HG03442 (cell line): ENCODE measurements at regions not wholly inside any gene's neighbourhood (a gene's known extent, or its start where the extent isn't known, plus 50 kb on each side); places are given as distances from the start of the nearest gene placed in this dataset.
"Not testable (repeated sequence)": the region's sequence is repeated elsewhere in the genome, so short reads cannot be mapped to it uniquely, and the experiment has no call there.

Experiments used
- ATAC-seq: cut with Tn5 transposase; IDR thresholded peaks from one replicate; pipeline ENCODE4 v1.9.1; 2021; ENCODE audit warnings: mild to moderate bottlenecking, moderate library complexity; ENCODE audit not compliant: unreplicated experiment

DNA sequence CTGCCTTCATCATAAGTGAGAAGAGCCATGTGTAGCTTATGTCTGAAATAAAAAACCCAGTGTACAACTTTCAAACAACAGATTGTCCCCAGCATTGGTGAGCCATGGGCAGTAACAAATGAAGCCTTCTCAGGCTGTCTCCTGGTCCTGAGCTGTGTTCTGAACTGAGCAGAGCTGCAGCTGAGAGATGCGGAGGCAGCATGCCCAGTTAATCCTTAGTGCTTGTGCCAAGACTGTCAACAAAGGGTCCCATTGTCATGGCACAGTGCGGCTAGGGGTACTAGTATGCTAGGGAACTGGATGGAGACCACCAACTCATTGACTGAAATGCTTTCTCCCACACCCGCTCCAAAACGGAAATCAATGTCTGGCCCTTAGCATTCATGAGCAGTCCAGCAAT, 154.3 kb downstream of the RMST start:
- ATAC-seq, result no peak

DNA sequence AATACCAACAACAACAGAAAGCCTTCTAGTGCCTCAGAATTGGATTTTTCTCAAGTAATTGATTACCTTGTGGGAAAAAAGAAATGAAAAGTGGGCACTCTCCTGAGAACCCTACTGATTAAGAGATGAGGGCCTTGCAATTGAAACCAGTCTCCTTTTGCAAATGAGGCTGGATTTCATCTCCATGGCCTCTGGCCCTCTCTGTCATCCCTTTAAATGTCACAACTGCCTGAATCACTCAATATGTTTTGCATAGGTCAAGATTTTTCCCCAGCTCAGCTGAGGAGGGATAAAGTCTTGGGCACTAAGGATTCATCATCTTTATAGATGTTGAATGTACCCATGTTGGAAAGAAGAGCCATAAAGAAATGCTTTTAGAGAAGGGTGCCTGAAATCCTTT, 166.4 kb downstream of the RMST start:
- ATAC-seq, result no peak

DNA sequence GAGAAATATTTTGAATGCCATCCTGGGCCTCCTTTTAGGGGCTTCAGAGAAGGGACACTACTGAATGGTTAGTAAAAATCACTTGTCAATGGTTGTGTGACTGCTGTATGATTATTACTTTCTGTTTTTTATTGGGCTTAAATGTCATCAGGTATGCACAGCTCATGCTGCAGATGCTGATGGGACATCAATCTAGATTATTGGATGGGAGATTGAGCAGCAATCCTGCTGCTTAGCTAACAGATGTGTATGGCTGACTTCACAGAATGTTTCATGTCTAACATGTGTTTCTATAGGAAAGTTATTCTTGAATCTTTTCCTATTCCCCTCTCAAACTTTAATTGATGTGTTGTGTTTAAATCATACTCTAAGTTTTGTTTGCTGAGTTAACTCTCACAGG, 166.8 kb downstream of the RMST start:
- no peak for ATAC-seq

DNA sequence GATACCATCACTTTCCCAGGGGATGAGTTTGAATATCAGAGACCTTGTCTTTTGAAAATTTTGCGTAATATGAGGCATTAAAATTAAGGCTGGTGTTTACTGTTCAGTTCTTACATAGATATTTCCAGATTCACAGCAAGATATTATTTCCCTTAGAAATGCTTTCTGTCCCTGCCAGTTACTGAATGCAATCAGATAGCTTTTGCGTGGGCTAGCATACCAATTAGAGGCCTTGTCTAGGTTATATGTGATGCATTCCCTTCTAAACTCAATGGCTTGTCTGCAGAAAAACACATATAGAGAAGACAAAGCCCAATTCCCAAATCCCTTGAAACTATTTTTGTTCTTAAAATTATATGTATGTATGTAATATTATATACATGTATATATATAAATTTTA, 167.8 kb downstream of the RMST start:
- ATAC-seq, result no peak

DNA sequence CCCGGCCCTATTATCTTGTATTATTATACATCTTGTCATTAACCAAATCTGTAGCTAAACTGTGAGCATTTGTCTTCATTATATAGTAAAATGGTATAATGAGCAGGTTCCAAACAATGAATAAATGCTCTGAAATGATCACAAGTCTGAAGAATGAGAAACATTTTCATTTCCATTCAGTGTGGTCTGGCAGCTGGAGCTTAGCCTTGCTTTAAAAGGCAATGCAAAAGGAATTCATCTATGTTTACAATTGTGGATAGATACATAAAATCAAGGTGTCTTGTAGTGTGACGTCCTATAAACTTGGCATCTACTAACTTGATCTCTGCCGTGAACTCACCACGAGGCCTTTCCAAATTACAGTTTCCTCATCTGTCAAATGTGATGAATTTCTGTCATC, 168.3 kb downstream of the RMST start:
- ATAC-seq, result no peak

DNA sequence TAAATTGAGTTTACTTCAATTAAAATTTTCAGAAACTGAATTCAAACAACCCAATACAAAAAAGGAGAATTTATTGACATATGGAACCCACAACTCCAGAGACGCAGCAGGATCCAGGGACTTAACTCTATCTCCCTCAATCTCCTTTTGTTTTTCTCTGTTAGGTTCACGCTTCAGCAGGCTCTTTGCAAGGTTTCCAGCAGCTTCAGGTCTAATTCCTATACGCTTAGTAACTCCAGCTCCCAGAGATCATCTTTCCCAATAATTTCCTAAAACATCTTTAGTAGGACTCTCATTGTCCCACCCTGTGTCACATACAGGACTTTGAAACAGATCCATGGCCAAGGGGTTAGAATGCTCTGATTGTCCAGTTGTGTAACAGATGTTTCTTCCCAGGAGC, 175.2 kb downstream of the RMST start:
- no peak for ATAC-seq

DNA sequence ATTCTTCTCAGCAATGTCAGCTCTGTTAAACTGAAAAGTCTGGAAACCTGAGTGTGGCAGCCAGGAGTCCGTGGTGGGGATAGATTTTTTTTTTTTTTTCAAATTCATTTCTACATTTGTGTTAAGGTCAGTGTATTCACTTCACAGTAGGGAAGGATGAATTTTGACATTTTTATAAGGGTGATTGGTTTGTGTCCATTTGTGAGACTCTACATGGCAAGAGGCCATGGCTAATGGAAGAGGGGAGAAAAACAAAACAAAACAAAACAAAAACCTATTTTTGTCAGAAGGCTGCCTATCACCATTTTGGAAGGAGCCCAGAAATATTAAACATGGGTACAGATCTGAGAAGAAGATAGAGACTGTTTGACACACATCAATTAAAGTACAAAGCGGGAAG, 176.1 kb downstream of the RMST start:
- no peak for ATAC-seq

DNA sequence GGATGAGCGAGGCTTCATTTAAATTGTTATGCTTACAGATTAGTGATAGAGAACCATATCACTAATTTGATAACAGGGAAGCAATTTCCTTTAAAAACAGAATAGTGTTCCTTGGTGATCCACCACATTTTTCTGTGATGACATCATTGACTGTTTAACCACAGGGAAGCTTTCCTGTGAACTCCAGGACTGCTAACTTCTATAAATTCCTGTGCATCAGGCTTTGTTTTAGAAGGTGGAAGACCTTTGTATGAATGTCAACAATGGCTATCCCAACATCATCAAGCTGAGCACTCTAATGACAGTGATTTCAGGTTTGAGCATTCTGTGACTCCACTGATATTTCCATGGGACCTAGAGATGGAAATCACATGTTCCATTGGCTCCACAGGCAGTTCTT, 177.1 kb downstream of the RMST start:
- ATAC-seq, result no peak

DNA sequence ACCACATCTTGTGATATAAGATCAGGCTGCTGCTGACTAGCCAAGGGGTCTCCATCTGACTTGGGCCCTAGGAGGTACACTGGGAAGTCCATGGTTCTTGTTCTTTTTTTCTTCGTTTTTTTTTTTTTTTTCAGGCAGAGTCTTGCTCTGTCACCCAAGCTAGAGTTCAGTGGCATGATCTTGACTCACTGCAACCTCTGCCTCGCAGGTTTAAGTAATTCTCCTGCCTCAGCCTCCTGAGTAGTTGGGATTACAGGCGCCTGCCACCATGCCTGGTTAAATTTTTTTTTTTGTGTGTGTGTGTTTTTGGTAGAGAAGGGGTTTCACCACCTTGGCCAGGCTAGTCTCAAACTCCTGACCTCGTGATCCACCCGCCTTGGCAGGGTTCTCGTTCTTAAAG, 178.2 kb downstream of the RMST start:
- no peak for ATAC-seq

DNA sequence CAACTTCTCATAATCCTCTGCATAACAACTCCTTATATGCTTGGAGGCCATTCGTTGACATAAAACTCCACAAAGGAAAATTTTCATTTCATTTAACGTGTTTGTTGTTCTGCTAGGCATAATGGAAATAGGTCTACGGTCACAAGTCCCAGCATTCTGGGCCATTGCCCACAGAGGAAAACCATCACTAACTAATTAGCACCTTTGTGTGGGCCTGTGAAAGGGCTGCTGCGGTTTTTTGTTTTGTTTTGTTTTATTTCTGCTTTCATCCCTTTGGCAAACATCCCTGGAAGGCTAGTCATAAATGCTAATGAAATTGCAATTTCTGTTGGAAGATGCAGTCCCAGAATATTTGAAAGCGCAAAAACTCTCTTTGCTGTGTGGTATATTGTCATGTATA, 180.3 kb downstream of the RMST start:
- no peak for ATAC-seq

DNA sequence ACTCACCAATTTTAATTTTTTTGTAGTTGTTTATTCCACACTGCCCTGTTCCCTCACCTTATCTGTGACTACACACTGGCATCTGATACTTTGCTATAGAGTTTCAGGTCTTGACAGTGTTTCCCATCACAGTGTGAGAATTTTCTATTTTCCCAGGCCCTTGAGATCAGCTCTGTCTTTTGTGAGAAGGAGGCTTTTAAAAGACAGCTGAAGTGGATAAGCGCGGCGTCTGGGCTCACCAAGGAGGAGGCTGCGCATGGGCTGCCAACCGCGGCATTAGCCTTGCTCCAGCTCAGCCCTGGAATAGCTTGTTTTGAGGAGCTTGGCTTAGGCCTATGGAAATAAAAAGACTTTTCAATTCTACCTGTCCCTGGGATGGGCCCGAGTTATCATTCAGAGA, 181.3 kb downstream of the RMST start:
- no peak for ATAC-seq

DNA sequence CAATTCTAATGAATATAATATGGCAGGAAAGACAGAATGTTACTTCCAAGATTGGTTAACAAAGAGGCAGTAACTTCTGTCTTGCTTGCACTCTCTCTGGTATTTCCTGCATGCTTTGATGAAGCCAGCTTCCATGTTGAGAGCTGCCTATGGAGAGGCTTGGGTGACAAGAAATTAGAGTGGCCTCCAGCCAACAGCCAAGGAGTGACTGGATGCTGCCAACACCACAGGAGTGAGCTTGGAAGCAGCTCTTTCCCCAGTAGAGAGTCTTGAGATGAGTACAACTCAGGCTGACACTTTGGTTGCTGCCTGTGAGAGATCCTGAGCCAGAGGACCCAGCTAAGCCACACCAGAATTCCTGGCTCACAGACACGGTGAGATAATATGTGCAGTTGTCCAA, 183.1 kb downstream of the RMST start:
- no peak for ATAC-seq

DNA sequence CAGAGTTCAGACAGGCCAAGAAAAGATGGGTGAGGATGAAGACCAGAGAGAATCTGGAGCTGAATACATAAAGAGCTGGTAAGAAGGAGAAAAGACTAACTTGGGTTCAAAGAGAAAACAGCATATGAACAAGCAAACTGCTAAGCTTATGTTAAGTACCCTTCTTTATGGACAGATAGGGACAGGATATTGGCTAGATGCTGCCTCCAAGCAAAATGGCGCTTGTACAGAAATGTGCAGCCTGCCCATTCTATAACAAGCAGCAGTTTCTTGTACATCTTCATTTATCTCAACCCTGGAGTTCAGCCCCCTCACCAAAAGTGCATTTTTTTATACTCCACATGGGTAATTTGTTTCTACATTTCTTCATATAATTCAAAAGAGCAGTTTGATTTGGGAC, 184.5 kb downstream of the RMST start:
- no peak for ATAC-seq

DNA sequence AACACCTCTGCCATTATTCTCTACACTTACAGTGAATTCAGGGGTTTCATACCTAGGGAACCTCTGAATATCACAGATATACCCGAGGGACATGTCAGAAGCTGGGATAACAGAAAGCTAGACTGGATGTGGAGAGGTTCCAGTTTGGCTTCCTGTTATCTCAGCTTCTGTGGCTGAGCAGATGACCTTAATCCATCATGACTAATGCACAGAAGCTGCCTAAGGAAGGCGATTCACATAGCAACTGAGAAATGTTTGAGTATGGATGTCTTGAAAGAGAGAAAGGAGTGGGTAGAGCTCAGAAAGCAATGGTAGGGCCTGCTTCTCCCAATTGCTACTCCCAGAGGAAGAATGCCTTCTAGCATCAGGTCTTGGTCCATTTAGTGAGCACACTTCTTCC, 187.6 kb downstream of the RMST start:
- no peak for ATAC-seq

DNA sequence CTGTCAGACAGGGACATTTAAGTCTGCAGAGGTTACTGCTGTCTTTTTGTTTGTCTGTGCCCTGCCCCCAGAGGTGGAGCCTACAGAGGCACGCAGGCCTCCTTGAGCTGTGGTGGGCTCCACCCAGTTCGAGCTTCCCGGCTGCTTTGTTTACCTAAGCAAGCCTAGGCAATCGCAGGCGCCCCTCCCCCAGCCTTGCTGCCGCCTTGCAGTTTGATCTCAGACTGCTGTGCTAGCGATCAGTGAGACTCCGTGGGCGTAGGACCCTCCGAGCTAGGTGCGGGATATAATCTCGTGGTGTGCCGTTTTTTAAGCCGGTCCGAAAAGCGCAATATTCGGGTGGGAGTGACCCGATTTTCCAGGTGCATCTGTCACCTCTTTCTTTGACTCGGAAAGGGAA, 193.9 kb downstream of the RMST start:
- not testable (repeated sequence) for ATAC-seq

DNA sequence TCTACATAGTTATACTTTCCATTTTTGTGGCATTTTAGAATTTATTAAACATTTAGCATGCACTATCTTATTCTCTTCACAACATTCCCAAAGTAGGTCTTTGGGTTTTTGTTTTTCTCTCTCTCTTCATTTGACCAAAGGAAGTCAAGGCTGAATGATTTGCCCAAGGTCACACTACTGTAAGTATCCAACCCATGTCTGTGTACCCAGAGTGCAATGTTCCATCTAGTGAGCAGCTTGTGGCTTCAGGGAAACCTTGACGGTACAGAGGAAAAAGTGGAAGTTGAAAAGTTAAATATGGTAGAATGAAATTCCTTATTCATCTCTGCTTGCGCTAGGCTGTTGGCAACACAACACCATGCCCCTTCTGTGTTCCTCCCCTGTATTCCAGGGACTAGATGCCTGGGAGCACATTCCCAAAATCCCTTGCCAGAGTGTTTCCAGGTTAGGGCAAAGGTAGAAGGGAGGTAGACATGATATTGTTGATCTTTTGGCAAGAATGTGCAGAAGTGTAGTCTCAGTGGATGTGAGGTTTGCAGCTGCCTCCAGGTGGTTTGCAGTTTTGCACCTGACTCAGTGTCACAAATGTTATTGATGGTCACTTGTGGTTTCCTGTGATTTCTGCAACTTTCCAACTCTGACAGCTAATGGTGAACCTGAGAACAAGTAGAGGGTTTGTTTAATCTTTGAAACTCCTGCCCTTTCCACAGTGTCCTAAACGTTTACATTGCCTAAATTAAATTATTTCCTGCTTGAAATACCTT, 196.7 kb downstream of the RMST start:
- no peak for ATAC-seq

DNA sequence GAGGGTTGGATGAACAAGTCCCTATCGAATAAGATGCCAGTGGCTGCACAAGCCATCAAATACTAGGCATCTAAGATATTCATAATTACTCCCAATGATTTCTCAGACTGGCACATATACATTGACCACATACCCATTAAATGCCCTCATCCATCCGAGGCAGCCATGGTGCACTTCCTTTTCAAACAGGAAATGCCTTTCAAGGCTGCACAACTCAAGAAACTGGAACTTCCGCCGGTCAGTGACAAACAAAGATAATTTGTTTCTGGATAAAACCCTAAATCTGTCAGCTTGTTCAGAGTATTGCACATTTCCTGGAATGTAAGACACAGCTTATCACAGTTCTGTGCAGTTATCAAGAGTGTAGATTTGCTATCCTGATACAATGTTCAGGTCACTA, 203.7 kb downstream of the RMST start:
- no peak for ATAC-seq

DNA sequence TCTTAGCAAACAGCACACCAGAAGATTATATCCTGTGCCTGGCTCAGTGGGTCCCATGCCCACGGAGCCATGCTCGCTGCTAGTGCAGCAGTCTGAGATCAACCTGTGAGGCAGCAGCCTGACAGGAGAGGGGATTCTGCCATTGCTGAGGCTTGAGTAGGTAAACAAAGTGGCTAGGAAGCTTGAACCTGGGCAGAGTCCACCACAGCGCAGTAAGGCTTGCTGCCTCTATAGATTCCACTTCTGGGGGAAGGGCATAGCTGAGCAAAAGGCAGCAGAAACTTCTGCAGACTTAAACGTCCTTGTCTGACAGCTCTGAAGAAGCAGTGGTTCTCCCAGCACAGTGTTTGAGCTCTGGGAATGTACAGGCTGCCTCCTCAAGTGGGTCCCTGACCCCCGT, 210.3 kb downstream of the RMST start:
- no peak for ATAC-seq

DNA sequence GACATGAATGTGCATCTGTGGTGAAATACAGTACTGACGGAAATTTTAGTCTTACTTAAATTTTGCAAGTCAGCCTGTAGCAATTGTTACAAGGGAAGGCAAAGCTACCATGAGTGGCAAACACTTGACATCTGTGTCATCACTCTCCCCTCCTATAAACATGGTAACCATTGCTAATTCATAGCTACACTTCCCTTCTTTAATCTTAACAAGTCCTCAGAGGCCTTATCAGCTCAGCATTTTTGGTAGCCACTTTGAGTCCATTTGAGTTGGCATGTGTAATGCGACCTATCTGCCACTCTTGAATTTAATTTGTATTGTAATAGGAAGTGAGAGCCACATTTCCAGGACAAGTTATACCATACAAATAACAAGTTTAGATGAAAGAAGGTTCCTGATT, 218.1 kb downstream of the RMST start:
- no peak for ATAC-seq

DNA sequence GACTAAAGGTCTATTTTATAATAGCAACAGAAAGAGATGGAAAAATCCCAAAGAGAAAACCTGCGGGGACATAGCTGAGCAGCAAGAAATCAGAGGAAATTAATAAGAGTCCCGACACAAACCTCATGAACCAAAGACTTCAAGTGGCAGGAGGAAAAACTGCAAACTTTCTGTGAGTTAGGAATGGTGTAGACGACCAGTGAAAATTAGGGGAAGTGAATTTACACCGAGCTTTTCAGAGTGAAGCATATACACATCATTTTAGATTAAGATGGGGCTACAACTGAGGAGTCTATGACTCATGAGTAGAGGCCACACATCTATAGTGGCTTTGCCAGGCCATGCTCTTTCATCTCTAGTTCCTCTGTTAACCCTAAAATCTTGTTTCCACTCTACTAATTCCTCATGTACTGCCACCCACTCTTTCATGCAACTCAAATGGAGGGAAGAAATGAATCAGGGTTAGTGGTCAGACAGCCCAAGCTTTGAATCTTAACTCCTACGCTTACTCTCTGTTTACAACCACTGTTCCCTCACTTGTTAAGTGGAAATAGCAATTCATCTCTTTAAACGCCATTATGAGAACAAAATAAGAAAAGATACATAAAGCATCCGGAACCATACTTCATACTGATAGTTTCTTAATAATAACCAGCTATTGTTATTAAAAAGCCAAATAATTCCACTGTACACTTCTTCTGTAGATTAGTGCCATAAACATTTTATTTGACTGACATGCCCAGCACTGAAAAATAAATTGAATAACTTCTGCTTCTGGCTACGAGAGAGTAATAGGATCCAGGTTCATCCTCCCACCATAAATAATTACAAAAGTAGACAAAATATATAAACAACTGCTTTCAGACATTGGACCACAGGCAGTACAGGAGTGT, 219.3 kb downstream of the RMST start:
- ATAC-seq, result peak; percentile 98

DNA sequence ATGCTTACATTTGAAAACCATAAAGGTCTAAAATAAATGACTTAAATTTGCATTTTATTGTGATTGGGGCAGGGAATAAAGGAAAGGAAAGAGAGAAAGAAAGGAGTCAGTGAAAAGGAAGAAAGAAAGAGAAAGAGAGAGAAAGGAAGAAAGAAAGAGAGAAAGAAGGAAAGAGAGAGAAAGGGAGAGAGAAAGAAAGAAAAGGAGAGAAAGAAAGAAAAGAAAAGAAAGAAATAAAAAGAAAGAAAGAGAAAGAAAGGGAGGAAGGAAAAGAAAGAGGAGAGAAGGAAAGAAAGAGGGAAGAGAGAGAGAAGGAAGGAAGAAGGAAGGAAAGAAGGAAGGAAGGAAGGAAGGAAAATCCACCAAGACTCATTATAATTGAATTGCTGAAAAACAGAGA, 222.8 kb downstream of the RMST start:
- no peak for ATAC-seq

DNA sequence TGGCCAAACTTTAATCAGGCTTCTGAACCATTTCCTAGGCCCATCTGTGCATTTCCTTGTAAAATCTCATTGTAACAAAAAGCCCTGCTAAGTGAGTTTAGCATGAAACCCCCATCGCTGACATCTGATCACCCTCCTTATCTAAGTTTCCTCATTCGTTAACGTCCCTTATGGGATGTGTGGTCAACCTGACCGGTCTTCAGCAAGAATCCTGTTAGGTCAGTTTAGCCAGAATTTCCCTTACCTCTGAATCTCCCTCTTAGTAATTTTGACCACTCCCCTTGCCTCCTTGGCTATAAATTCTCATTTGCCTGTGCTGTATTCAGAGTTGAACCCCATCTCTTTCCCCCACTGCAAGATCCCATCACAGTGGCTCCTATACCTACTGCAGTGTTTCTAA, 239.3 kb downstream of the RMST start:
- no peak for ATAC-seq
